Kidney tubule cell (primary cell): ENCODE measurements at regions not wholly inside any gene's neighbourhood (a gene's known extent, or its start where the extent isn't known, plus 50 kb on each side); places are given as distances from the start of the nearest gene placed in this dataset.
"Not testable (repeated sequence)": the region's sequence is repeated elsewhere in the genome, so short reads cannot be mapped to it uniquely, and the experiment has no call there.

Source experiments
- DNase-seq: peaks from one replicate; pipeline ENCODE4 v3.0.0-alpha.2; 2018; ENCODE audit warnings: low spot score

- no peak for DNase-seq
Measured at GRCh38 chr7:54898659-54899340, 120.0 kb upstream of the EGFR start.

GRCh38 chr7:54901840-54902239 is 117.0 kb upstream of the EGFR start:
- DNase-seq, result no peak

GRCh38 chr7:54904130-54904529 is 114.7 kb upstream of the EGFR start:
- peak; percentile 80 for DNase-seq

GRCh38 chr7:54904986-54905385 is 113.8 kb upstream of the EGFR start:
- DNase-seq, result no peak

- no peak for DNase-seq
Measured at GRCh38 chr7:54906963-54907362, 111.9 kb upstream of the EGFR start.

- peak; percentile 19 for DNase-seq
Measured at GRCh38 chr7:54907981-54908380, 110.8 kb upstream of the EGFR start.

- DNase-seq, result no peak
Measured at GRCh38 chr7:54908760-54909438, 109.9 kb upstream of the EGFR start.

- no peak for DNase-seq
Measured at GRCh38 chr7:54915870-54916598, 102.8 kb upstream of the EGFR start.

GRCh38 chr7:54917613-54918391 is 101.0 kb upstream of the EGFR start:
- no peak for DNase-seq

GRCh38 chr7:54921116-54921515 is 97.7 kb upstream of the EGFR start:
- DNase-seq, result no peak

- no peak for DNase-seq
Measured at GRCh38 chr7:54931532-54931931, 87.3 kb upstream of the EGFR start.

- peak; percentile 84 for DNase-seq
Measured at GRCh38 chr7:54932818-54933543, 85.8 kb upstream of the EGFR start.

GRCh38 chr7:54933643-54934042 is 85.2 kb upstream of the EGFR start:
- DNase-seq, result no peak

- no peak for DNase-seq
Measured at GRCh38 chr7:54940748-54941147, 78.1 kb upstream of the EGFR start.

GRCh38 chr7:54944179-54944578 is 74.6 kb upstream of the EGFR start:
- no peak for DNase-seq

- no peak for DNase-seq
Measured at GRCh38 chr7:54946271-54946670, 72.5 kb upstream of the EGFR start.

GRCh38 chr7:54946764-54947163 is 72.1 kb upstream of the EGFR start:
- DNase-seq, result no peak

GRCh38 chr7:54947266-54947665 is 71.6 kb upstream of the EGFR start:
- no peak for DNase-seq

GRCh38 chr7:54949514-54949913 is 69.3 kb upstream of the EGFR start:
- DNase-seq, result not testable (repeated sequence)

GRCh38 chr7:54955296-54955695 is 63.5 kb upstream of the EGFR start:
- DNase-seq, result no peak

GRCh38 chr7:54955696-54956420 is 63.0 kb upstream of the EGFR start:
- no peak for DNase-seq
